Keratinocyte (primary cell): ENCODE measurements at regions not wholly inside any gene's neighbourhood (a gene's known extent, or its start where the extent isn't known, plus 50 kb on each side); places are given as distances from the start of the nearest gene placed in this dataset.

ENCODE experiments used
- EZH2 ChIP-seq: IDR thresholded peaks from one replicate; pipeline ENCODE4 v1.6.1; 2012; ENCODE audit warnings: inconsistent platforms, mild to moderate bottlenecking, low read length, moderate library complexity
- TF ChIP-seq, protein P1 (sequence below), 3 experiments: IDR thresholded peaks in 1 of 3; conservative IDR thresholded peaks in 1 of 3; optimal IDR thresholded peaks in 1 of 3; 2 replicates in 2 of 3; 3 replicates in 1 of 3; pipeline versions ENCODE3 to v1.5.1; 2011; ENCODE audit warnings: low read length in 3 of 3, mild to moderate bottlenecking in 3 of 3, moderate library complexity in 2 of 3, control low read depth in 1 of 3, inconsistent platforms in 1 of 3; ENCODE audit not compliant: insufficient read depth in 2 of 3; ENCODE audit errors: extremely low read depth in 1 of 3

- TF ChIP-seq, protein P1, sequence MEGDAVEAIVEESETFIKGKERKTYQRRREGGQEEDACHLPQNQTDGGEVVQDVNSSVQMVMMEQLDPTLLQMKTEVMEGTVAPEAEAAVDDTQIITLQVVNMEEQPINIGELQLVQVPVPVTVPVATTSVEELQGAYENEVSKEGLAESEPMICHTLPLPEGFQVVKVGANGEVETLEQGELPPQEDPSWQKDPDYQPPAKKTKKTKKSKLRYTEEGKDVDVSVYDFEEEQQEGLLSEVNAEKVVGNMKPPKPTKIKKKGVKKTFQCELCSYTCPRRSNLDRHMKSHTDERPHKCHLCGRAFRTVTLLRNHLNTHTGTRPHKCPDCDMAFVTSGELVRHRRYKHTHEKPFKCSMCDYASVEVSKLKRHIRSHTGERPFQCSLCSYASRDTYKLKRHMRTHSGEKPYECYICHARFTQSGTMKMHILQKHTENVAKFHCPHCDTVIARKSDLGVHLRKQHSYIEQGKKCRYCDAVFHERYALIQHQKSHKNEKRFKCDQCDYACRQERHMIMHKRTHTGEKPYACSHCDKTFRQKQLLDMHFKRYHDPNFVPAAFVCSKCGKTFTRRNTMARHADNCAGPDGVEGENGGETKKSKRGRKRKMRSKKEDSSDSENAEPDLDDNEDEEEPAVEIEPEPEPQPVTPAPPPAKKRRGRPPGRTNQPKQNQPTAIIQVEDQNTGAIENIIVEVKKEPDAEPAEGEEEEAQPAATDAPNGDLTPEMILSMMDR (optimal IDR thresholded peaks at IDR 0.05 in 1 of 3, IDR thresholded peaks at IDR 0.05 in 1 of 3, conservative IDR thresholded peaks at IDR 0.05 in 1 of 3; ENCODE audit: extremely low read depth in 1 of 3, insufficient read depth in 2 of 3, low read length in 3 of 3): no peak
- no peak for TF ChIP-seq EZH2
These were observed 243.2 kb upstream of the TENT5A start for GRCh38 chr6:81995548-81996289.
